ENCODE measurements at regions not wholly inside any gene's neighbourhood (a gene's known extent, or its start where the extent isn't known, plus 50 kb on each side); places are given as distances from the start of the nearest gene placed in this dataset.

- CTCF ChIA-PET, result no interaction called here
- POLR2A ChIA-PET (ENCODE audit: low non-redundant PET), result no interaction called here
- no peak for TF ChIP-seq CTCF (conservative IDR thresholded peaks at IDR 0.05; ENCODE audit: low read depth)
- DNase-seq (ENCODE audit: low spot score), result no peak
- no peak overlapping the region for H3K27ac ChIP-seq
These were observed 203.8 kb upstream of the PCSK2 start for GRCh38 chr20:17023036-17023435.

GRCh38 chr20:17023806-17024205, 203.0 kb upstream of the PCSK2 start:
- no peak overlapping the region for H3K27ac ChIP-seq
- ChIA-PET CTCF (no interaction called here), POLR2A (ENCODE audit: low non-redundant PET) (no interaction called here)
- no peak for DNase-seq (ENCODE audit: low spot score)
- TF ChIP-seq CTCF (conservative IDR thresholded peaks at IDR 0.05; ENCODE audit: low read depth), result no peak

- no peak for DNase-seq (ENCODE audit: low spot score)
- POLR2A ChIA-PET (ENCODE audit: low non-redundant PET), result no interaction called here
- CTCF ChIA-PET, result no interaction called here
- no peak overlapping the region for H3K27ac ChIP-seq
- no peak for TF ChIP-seq CTCF (conservative IDR thresholded peaks at IDR 0.05; ENCODE audit: low read depth)
These were observed 202.2 kb upstream of the PCSK2 start for GRCh38 chr20:17024513-17025119.

- POLR2A ChIA-PET (ENCODE audit: low non-redundant PET), result no interaction called here
- H3K27ac ChIP-seq, result no peak overlapping the region
- no peak for TF ChIP-seq CTCF (conservative IDR thresholded peaks at IDR 0.05; ENCODE audit: low read depth)
- no peak for DNase-seq (ENCODE audit: low spot score)
- CTCF ChIA-PET, result no interaction called here
These were observed 200.5 kb upstream of the PCSK2 start for GRCh38 chr20:17026346-17026745.

- H3K27ac ChIP-seq, result no peak overlapping the region
- no peak for DNase-seq (ENCODE audit: low spot score)
- no peak for TF ChIP-seq CTCF (conservative IDR thresholded peaks at IDR 0.05; ENCODE audit: low read depth)
- ChIA-PET POLR2A (ENCODE audit: low non-redundant PET) (no interaction called here), CTCF (no interaction called here)
These were observed 197.1 kb upstream of the PCSK2 start for GRCh38 chr20:17029698-17030097.

- ChIA-PET POLR2A (ENCODE audit: low non-redundant PET) (no interaction called here), CTCF (interaction anchor here (0.6 kb wide), 1 partner anchor 56 kb away, joined by 3 read pairs; no protein-coding TSS in a partner anchor)
- TF ChIP-seq CTCF (conservative IDR thresholded peaks at IDR 0.05; ENCODE audit: low read depth), result no peak
- no peak overlapping the region for H3K27ac ChIP-seq
- no peak for DNase-seq (ENCODE audit: low spot score)
These were observed 190.3 kb upstream of the PCSK2 start for GRCh38 chr20:17036541-17036940.
